ENCODE measurements at regions not wholly inside any gene's neighbourhood (a gene's known extent, or its start where the extent isn't known, plus 50 kb on each side); places are given as distances from the start of the nearest gene placed in this dataset.
"Not testable (repeated sequence)": the region's sequence is repeated elsewhere in the genome, so short reads cannot be mapped to it uniquely, and the experiment has no call there.

DNA sequence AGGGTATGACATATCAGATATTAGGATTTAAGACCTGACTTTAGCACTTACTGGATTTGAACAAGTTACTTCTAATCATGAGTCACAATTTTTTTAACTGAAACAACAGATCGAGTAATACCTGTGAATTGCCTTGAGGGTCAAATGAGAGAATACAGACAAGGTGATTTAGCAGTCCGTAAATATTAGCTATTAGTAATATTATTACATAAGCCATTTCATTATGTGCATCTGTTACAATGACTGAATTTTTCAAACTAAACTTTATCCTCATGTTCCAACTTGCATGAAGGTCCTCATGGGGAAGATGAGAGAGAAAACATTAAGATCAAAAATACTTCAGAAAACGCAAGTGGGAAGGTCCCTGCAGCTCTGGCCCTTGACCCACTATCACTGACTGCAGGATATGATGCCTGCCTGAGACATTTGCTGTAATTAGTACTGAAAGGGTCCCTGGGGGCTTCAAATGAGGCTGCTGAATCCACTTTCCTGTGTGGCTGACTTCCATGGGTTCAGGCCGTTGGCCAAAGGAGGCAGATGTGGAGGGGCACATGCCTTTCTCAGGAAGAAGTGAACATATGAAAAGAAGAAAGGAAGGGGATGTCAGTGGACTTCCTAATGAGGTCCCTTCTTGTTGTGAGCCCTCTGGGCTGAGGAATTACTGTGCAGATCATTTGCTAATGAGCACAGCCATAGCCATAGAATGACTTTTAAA lies 441.7 kb downstream of the CDH11 start:
- H3K4me3 ChIP-seq (ENCODE audit: low read length), result no peak overlapping the region
- H3K27me3 ChIP-seq (ENCODE audit: control insufficient read depth, low read length), result no peaks in the 10 kb centered on the region
- H3K79me2 ChIP-seq (ENCODE audit: control insufficient read depth, low read length), result no peaks in the 10 kb centered on the region
- TF ChIP-seq EZH2phosphoT487 (IDR thresholded peaks at IDR 0.05; ENCODE audit: borderline replicate concordance, low read length), result no peak
- TF ChIP-seq, protein P1, sequence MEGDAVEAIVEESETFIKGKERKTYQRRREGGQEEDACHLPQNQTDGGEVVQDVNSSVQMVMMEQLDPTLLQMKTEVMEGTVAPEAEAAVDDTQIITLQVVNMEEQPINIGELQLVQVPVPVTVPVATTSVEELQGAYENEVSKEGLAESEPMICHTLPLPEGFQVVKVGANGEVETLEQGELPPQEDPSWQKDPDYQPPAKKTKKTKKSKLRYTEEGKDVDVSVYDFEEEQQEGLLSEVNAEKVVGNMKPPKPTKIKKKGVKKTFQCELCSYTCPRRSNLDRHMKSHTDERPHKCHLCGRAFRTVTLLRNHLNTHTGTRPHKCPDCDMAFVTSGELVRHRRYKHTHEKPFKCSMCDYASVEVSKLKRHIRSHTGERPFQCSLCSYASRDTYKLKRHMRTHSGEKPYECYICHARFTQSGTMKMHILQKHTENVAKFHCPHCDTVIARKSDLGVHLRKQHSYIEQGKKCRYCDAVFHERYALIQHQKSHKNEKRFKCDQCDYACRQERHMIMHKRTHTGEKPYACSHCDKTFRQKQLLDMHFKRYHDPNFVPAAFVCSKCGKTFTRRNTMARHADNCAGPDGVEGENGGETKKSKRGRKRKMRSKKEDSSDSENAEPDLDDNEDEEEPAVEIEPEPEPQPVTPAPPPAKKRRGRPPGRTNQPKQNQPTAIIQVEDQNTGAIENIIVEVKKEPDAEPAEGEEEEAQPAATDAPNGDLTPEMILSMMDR (IDR thresholded peaks at IDR 0.05; ENCODE audit: low read depth, low read length, poor library complexity, severe bottlenecking), result no peak
- no peaks in the 10 kb centered on the region for H4K20me1 ChIP-seq (ENCODE audit: control insufficient read depth, insufficient read depth, low read depth, low read length)
- no peaks in the 10 kb centered on the region; the same call in 1 of the 2 replicates for H3K9me3 ChIP-seq (ENCODE audit: control insufficient read depth, insufficient read depth, low read length)
- no peaks in the 10 kb centered on the region for H3F3A ChIP-seq (ENCODE audit: control insufficient read depth, insufficient read depth)
- H3K4me2 ChIP-seq (ENCODE audit: low read length), result no peak overlapping the region
- H3K36me3 ChIP-seq (ENCODE audit: control insufficient read depth, low read length), result no peaks in the 10 kb centered on the region
- H3K27ac ChIP-seq (ENCODE audit: low read depth, low read length), result no peak overlapping the region
- H3K9me2 ChIP-seq (replicated peaks; ENCODE audit: control insufficient read depth, low read length), result no peaks in the 10 kb centered on the region
- no peaks in the 10 kb centered on the region for H3K4me1 ChIP-seq (ENCODE audit: control insufficient read depth, low read length)

DNA sequence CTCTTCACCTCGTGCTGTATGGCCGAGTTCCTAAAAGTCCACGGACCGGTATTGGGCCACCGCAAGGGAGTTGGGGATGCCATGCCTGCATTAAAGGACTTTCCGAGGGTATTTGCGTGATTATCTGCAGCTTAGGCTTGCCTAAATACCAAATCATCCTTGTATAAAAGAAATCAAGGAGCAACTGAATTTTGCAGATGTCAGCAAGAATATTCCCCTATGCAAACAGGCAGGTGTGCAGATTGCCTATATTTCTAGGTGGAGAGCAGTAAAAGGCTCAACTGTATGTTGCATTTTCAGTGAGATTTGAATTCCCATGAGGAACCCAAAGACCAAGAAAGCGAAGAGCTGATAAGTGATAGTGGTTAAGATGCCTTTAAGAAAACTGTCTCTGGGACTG lies 452.3 kb downstream of the CDH11 start:
- Histone ChIP-seq H3K9me2 (replicated peaks; ENCODE audit: control insufficient read depth, low read length) (no peaks in the 10 kb centered on the region), H3K4me2 (ENCODE audit: low read length) (no peak overlapping the region), H3K4me1 (ENCODE audit: control insufficient read depth, low read length) (peaks cover 3% of the 10 kb centered on the region), H3K27me3 (ENCODE audit: control insufficient read depth, low read length) (no peaks in the 10 kb centered on the region), H3K79me2 (ENCODE audit: control insufficient read depth, low read length) (no peaks in the 10 kb centered on the region), H3K4me3 (ENCODE audit: low read length) (no peak overlapping the region), H4K20me1 (ENCODE audit: control insufficient read depth, insufficient read depth, low read depth, low read length) (no peaks in the 10 kb centered on the region), H3F3A (ENCODE audit: control insufficient read depth, insufficient read depth) (no peaks in the 10 kb centered on the region), H3K27ac (ENCODE audit: low read depth, low read length) (no peak overlapping the region), H3K9me3 (ENCODE audit: control insufficient read depth, insufficient read depth, low read length) (no peaks in the 10 kb centered on the region), H3K36me3 (ENCODE audit: control insufficient read depth, low read length) (no peaks in the 10 kb centered on the region)
- TF ChIP-seq, protein P1 (IDR thresholded peaks at IDR 0.05; ENCODE audit: low read depth, low read length, poor library complexity, severe bottlenecking), result no peak
- TF ChIP-seq EZH2phosphoT487 (IDR thresholded peaks at IDR 0.05; ENCODE audit: borderline replicate concordance, low read length), result no peak

DNA sequence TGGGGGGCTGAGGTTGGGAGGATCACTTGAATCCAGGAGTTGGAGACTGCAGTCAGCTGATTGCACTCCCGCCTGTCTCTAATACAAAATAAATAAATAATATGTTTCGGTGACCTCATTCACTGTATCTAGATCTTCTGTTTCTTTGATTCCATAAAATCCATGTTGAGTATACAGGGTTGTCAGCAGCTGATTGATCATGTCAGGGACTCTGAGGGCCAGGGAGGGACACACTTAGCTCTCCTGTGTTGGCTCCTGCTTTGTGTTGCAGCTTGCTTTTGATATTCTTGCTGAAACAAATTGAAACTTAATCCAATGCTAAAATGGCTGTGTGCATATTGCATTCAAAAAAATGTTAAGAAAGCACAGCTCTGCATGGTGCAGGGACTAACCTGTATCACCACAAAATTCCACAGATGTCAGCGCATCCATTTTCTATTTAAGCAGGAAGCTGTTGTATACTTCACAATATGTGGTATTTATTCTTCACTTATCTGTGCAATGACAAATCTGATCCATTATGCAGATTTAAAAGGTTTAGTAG lies 454.5 kb downstream of the CDH11 start:
- no peak overlapping the region for H3K27ac ChIP-seq (ENCODE audit: low read depth, low read length)
- no peak overlapping the region for H3K4me3 ChIP-seq (ENCODE audit: low read length)
- H3K4me2 ChIP-seq (ENCODE audit: low read length), result no peak overlapping the region
- H3K9me2 ChIP-seq (replicated peaks; ENCODE audit: control insufficient read depth, low read length), result no peaks in the 10 kb centered on the region
- no peaks in the 10 kb centered on the region for H3F3A ChIP-seq (ENCODE audit: control insufficient read depth, insufficient read depth)
- H3K27me3 ChIP-seq (ENCODE audit: control insufficient read depth, low read length), result no peaks in the 10 kb centered on the region
- H3K79me2 ChIP-seq (ENCODE audit: control insufficient read depth, low read length), result no peaks in the 10 kb centered on the region
- H3K36me3 ChIP-seq (ENCODE audit: control insufficient read depth, low read length), result no peaks in the 10 kb centered on the region
- H4K20me1 ChIP-seq (ENCODE audit: control insufficient read depth, insufficient read depth, low read depth, low read length), result no peaks in the 10 kb centered on the region
- H3K4me1 ChIP-seq (ENCODE audit: control insufficient read depth, low read length), result peaks cover 5% of the 10 kb centered on the region
- H3K9me3 ChIP-seq (ENCODE audit: control insufficient read depth, insufficient read depth, low read length), result no peaks in the 10 kb centered on the region
- no peak for TF ChIP-seq EZH2phosphoT487 (IDR thresholded peaks at IDR 0.05; ENCODE audit: borderline replicate concordance, low read length)
- TF ChIP-seq, protein P1 (IDR thresholded peaks at IDR 0.05; ENCODE audit: low read depth, low read length, poor library complexity, severe bottlenecking), result no peak

DNA sequence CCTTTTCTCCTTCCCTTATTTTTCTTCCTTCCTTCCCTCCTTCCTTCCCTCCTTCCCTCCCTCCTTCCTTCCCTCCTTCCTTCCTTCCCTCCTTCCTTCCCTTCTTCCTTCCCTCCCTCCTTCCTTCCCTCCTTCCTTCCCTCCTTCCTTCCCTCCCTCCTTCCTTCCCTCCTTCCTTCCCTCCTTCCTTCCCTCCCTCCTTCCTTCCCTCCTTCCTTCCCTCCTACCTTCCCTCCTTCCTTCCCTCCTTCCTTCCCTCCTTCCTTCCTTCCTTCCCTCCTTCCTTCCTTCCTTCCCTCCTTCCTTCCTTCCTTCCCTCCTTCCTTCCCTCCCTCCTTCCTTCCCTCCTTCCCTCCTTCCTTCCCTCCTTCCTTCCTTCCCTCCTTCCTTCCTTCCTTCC lies 459.6 kb downstream of the CDH11 start:
- H3K9me3 ChIP-seq (ENCODE audit: control insufficient read depth, insufficient read depth, low read length); H3K27ac ChIP-seq (ENCODE audit: low read depth, low read length); H3K4me3 ChIP-seq (ENCODE audit: low read length); H3F3A ChIP-seq (ENCODE audit: control insufficient read depth, insufficient read depth); H3K36me3 ChIP-seq (ENCODE audit: control insufficient read depth, low read length); H3K9me2 ChIP-seq (replicated peaks; ENCODE audit: control insufficient read depth, low read length); H4K20me1 ChIP-seq (ENCODE audit: control insufficient read depth, insufficient read depth, low read depth, low read length); H3K4me1 ChIP-seq (ENCODE audit: control insufficient read depth, low read length); H3K79me2 ChIP-seq (ENCODE audit: control insufficient read depth, low read length); H3K4me2 ChIP-seq (ENCODE audit: low read length); H3K27me3 ChIP-seq (ENCODE audit: control insufficient read depth, low read length): not testable (repeated sequence)

Measured in DOHH2 (cell line).